NCI-H2196 treated with DMSO at 0.1 percent for 48 hours (cell line): ENCODE measurements at regions not wholly inside any gene's neighbourhood (a gene's known extent, or its start where the extent isn't known, plus 50 kb on each side); places are given as distances from the start of the nearest gene placed in this dataset.
"Not testable (repeated sequence)": the region's sequence is repeated elsewhere in the genome, so short reads cannot be mapped to it uniquely, and the experiment has no call there.

Experiments used
- DNase-seq: peaks from one replicate; lab custom pipeline; 2025; ENCODE audit not compliant: unreplicated experiment; lab: John Stamatoyannopoulos, UW

DNA sequence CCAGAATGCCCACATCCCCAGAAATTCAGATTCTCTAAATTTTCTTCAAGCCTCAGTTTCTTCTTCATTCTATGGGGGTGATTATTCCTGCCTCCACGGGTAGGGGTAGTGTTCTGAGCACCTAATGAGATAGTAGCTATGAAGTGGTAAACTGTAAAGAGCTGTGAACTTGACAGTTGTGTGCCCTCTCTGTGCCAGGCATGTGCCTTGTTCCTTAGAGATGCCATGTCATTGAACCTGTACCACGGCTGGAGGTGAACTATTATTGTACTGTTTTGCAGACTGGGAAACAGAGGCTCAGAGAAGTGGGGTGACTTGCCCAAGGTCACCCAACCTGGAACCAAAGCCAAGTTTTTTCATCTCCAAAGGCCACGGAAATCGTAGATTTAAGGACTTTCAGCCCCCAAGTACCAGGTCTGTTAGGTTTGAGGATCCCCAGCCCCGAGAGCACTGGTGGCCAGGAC is 67.7 kb upstream of the SIRPA start:
- no peak for DNase-seq

DNA sequence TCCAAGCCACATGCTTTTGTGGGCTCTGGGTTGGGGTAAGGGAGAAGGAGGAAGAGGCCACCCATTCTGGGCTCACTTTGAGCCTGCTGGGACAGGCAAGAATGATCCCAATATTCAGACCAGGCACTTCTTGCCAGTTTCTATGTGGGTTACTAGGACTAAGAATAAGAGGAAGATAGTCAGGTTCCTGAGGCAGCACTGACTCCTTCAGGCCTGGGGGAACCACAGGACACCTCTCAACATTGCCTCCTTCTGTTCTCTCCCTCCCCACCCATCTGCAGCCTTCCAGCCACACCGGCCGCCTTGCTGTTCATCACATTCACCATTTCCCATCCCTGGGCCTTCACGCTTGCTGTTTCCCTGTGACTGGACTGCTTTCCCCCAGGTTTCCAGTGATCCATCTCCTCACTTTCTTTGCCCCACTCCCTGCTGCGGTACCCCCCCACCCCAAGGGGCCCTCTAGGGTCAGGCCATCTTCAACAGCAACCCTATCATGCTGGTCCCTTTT is 69.2 kb upstream of the SIRPA start:
- no peak for DNase-seq

DNA sequence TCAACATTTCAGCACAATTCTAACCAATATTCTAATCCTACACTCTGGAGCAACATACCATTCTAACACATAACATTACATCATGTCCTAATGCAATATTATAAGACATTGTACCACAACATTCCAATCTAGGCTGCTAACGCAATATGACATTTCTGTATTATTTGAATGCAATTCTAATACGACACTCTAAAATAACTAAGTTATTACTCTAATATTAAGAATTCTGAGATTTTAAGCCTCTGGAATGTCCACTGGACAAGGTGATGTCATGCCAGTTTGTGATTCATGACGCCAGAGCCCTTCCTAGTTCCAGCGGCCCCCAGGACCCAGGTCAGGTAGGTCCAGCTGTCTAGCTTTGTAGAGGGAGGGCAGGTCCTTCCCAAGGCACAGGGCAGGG is 69.7 kb upstream of the SIRPA start:
- no peak for DNase-seq

DNA sequence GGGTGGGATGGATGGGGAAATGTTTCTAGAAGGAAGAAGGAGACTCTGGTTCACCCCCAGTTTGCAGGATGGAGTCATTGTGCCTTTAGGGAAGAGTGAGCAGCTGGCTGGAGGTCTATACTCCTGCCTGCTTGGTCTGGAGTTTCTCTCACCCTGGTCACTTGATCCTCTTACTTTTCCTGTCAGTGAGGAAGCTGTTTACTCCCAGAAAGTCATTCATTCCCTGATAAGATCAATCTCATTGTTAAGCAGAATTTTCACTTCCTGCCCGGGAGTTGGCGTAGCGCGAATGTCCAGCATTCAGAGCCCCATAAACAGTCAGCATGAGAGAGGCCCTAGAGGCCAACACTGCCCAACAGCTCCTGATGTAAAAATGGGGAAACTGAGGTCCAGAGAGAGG is 70.4 kb upstream of the SIRPA start:
- DNase-seq: no peak

DNA sequence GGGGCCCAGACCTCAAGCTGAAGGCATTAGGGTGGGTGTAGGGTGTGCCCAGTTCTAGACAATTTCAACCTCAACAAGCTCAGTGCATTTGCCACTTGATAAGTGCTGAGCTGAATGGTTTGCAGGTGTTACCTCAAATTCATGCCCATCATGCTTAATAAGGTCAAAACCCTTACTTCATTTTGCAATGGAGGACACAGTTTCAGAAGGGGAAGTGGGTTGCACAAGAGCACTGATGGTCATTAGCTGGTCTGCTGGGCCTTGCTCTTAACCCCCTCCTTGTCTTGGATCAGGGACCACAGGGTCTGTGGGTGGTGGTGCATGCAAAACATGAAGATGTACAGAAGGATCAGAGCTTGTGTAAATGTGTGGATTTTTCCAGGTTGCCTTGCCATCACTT is 71.0 kb upstream of the SIRPA start:
- no peak for DNase-seq

DNA sequence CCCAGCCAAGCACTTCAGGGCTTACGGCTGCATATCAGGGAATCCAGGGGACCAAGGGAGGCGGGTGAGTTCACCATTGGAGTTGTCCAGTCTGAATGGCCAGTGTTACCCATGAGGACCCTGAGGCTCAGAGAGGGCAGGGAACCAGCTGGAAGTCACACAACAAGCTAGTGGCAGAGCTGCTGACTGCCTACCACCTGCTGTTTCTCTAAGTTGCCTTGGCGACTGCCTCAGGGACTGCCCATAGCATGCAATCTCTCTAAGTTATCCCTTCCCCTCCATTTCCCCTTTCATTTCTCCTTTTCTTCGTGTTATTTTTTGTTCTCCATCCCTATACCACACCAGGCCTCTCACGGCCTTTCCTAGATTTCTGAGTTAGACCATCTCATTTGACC is 71.8 kb upstream of the SIRPA start:
- no peak for DNase-seq

DNA sequence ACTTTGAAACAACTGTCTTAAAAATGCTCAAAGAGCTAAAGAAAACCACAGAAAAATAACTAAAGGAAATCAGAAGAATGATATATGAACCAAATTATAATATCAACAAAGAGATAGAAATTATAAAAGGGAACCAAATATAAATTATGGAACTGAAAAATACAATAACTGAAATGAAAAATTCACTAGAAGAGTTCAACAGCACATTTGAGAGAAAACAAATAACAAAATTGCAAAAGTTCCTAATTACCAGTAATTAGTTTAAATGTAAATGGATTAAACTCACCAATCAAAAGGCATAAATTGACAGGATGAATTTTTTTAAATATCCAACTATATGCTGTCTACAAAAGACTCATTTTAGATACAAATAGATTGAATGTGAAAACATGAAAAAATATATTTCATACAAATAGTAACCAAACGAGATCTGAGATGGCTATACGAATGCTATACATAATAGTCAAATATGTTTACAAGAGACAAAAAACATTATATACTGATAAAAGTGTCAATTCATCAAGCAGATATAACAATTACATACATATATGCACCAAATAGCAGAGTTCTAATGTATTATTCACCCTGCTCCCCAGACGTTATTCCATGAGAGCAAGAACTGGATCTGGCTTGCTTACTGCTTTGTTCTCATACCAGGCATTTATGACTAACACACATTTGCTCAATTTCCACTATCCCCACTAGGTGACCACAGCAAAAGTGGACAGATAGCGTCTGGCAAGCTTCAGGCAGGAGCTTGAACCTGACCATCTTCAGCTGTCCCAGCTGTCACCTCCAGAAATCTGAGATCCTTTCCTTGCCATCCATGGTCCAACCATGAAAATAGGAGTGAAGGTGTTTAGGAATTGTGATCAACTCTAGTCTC is 72.4 kb upstream of the SIRPA start:
- no peak for DNase-seq

DNA sequence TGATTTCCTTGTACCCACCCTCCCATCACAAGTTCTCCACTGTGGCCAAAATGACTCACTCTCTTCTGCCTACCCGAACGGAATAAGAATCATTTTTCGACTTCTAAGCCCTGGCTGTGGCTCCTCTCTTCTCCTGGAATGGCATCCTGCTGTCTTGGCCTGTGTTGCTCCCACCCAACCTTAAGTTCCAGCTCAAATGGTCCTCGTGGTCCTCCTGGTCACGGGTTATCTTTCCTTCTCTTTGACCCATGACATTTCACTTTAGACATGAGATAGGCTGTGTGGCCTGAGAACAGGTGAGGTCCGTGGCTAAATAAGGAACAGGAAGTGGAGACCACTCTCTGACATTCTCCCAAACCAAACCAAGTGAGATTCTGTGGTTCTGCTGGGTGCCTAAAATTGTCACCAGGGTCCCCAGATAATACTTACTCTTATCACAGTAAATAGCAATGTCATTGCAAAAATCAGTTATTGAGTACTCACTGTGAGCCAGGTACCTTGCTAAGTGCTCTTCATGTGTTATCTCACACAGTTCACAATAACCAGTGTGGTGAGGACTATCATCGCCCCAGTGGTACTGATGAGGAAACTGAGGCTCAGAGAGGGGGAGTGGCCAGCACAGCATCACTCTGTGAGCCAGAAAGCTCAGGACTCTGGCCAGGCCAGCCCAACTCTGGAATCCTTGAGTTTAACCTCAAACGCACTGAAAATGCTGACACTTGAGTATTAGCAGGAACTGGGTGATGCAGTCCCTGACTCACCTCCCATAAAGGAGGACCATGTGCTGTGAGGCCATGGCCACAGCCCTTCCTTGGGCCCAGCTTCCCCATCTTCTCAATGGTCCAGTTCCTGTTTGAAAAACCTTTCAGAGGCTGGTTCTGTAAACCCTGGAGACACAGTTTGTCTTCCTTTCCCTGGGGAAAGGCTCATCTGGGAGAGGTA is 74.8 kb upstream of the SIRPA start:
- DNase-seq: no peak

DNA sequence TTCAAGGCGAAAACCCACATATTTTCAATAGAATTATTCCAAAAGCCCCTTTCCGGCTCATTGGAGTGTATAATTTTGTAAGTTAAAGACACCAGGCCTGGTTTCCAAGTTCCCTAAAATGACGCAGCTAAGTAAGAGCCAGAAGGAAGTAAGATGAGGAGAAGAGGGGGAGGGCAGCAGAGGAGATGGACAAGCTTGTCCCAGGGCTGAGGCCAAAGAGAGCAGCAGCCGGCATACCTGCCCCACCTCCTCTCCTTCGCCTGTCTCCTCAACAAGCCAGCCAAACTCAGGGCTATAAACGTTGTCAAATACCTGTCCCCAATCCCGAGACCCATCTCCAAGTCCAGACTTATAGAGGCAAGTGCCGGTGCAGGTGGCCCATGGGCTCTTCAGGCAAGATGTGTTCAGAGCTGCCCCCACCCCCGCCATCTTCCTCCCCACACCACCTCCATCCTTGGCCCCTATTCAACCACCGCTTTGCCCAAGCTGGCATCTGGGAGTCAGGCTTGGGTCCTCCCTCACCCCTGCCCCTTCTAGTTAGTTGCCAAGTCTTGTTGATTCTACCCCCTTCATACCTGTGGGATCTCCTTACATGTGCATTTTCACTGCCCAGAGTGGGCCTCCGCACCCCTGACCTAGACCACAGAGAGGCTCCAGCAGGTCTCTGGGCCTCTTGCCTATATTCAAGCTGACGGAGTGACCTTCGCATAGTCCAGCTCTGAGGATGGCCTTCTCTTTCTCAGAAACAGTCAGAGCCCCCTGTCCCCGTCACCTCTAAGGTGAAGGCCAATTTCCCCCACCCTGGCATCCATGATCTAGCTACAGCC is 75.7 kb upstream of the SIRPA start:
- DNase-seq: no peak

DNA sequence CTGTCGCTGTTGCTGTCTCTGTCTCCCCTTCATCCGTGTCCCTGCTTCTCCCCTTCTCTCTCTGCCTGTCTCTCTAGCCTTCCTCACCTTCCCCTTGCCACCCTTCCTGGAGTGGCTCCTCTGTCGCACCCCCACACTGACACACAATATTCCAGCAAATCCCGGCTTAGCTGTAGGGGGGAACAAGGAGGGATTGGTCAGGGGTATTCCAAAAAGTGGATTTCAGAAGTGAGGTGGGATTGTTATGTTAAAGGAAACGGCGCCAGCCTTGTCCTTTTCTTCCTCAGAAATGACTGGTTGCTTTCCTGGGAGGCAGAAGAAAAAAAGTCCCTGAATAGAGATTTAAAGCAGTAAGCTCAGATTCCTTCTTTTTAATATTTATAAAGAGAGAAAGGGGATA is 76.3 kb upstream of the SIRPA start:
- DNase-seq: no peak

DNA sequence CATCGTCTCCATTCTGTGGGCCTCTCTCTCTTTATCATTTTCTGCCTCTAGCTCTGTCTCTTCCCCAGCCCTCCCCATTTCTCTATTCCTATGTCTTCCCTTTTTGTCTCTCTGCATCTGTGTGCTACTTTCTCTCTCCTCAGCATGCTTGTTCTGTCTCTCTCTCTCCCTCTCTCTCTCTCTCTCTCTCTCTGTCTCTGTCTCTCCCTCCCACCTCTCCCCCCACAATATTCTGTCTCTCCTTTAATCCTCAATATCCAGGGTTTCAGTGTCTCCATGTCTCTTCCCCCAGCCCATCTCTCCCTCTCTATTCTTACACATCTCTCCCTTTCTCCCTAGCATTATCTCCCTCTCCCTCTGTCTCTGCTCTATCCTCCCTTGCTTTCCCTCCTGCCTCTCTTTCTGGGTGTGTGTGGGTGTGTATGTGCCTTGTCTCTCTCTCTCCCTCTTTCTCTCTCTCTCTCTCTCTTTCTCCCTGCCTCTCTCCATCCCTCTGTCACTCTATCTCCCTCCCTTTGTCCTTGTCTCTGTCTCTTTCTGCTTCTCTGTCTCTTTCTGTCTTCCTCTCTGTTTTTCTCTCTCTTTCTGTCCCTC is 76.9 kb upstream of the SIRPA start:
- no peak for DNase-seq

DNA sequence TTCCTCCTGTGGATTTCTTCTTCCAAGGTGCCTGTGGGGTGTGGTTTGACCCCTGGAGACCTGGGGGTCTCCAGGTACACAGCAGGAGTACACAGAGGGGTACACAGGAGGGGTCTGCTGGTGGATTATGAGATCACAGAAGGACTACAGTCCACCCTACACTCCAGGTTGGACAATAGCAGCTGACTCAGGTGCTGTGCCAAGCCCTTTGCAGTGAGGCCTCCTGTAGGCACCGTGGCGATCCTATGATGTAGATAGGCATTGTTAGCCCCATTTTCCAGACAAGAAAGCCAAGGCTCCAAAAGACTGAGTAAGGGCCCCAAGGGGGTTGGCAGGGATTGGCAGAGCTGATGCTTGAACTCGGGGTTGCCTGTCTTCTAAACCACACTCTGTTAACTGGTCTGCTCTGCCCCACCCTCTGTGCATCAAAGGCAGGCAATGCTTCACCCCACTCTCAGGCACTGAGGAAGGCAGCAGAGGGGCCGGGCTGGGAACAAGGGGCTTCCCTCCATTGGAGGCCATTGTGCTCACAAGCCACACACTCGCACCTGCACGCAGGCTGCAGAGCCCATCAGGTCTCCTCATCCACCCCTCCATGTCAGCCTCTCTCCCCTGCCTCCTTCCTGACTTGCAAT is 77.5 kb upstream of the SIRPA start:
- DNase-seq: no peak

DNA sequence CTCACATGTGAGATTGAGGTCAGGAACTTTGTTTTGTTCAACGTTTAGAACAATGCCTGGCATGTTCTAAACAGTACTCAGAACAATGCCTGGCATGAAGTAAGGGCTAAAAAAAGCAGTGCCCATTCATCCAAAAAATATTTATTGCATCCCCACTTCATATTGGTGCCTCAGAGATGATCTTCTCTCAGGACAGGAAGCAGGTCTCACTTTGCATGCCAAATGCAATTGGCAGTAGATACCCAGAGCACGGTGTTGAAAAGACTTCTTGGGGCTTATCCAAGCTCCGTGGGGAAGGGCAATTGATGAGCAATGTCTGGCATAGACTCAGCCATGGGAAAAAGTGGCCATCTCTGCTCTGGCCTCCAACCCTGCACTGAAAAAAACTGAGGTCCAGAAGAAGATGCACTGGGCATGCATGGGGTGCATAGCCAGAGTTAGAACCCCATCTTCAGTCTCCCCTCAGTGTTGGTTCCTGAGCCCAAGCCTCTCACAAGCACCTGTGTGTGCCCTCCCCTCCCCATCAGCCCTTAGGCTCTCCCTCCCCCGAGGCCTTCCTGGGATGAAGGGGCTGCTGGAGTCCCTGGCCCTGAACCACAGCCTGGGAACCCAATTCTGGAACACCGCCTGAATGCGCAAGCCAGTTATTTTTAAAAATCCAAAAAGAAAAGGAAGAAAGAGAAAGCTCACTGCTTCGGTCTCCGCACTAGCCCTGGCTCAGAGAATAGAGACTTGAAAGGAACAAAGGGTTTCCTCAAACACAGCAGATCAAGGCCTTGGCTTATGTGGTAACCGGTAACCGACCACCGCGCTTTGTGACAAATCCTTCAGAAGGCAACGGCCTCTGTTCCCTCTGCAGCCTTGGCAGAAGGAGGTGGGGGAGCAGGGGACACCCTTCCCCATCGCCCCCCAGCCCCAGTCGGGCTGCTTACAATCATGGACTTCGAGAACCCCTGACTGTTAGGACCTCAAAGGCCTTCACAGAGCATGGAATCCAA is 78.5 kb upstream of the SIRPA start:
- DNase-seq: no peak

DNA sequence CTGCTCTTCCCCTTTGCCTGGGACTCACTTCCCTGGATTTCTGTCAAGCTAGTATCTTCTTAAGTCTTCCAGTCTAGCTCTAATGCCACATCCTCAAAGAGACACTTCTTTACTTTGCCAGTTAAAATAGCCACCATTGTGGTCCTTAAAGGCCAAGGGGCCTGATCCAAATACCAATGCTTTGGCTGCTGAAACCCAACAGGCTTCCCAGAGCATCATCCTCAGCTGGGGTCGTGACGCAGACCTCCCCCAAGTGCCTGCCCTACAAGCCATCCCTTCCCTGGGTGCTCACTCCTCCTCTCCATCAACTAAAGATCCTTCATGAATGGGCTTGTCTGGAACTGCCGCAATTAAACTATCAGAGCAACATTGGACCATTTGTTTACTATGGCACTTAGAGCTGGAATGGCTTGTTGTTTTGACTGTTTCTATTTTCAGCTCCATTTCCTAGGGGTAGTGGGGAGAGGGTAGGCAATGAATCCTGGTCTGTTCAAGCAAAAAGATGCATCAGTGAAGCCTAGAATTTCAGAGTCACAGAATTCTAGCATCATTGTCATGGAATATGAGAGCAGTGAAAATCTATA is 79.6 kb upstream of the SIRPA start:
- no peak for DNase-seq

DNA sequence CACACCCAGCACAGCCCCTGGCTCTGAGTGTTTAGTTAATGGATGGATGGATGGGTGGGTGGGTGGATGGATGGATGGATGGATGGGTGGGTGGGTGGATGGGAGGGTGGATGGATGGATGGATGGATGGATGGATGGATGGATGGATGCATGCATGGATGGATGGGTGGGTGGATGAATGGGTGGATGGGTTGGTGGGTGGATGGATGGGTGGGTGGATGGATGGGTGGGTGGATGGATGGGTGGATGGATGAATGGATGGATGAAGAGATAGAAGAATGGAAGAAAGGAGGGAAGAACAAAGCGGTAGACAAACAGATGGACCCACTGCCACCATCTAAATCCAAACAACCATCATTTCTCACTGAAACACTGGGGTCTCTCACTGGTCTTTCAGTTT is 80.3 kb upstream of the SIRPA start:
- DNase-seq: not testable (repeated sequence)

DNA sequence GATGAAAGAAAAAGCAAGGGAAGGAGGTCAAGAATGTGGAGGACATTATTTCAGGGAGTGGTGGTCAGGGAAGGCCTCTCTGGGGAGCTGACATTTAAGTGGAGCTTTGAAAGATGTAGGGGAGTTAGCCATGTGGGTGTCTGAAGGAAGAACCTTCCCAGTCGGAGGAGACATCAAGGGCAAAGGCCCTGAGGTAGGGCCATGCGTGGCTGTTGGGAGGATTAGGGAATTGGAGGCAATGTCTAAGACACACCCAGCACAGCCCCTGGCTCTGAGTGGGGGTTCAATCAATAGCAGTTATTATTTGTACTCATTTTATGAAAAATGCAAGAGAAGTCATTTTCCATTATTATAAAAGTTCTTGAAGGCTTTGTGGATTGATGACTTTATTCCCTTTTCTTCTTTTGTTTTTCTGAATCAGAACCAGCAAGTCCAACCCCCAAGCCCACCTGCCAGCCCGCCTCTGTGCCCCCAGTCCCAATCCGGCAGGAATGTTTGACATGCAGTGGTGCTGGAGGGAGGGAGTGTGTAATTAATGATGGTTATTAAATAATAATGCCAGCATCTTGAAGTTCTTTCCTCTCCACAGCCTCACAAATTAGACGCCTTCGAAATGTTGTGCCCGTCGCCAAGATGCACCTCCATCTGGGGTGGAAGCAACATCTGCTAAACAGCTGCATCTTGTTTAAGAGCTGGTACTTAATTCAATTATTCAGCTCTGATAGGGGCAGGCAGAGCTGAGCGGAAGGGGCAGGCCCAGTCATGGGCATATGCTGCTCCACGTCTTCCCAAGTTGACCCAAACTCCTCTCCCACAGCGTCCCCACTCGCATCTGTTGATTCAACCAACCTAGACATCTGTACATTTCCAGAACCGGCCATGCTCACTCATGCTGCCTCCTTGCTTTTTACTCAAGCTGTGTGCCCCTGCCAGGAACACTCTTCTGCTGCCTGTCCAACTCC is 81.3 kb upstream of the SIRPA start:
- DNase-seq: no peak

DNA sequence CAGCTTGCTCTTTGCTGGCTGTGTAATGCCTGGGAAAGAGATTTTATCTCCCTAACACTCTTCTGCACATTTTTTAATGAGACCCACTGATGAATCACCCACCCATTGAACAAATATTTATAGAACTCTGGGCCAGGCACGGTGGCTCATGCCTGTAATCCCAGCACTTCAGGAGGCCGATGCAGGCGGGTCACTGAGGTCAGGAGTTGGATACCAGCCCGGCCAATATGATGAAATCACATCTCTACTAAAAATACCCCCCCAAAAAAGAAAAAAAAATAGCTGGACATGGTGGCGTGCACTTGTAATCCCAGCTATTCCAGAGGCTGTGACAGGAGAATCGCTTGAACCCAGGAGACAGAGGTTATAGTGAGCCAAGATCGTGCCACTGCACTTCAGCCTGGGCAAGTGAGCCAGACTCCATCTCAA is 82.1 kb upstream of the SIRPA start:
- no peak for DNase-seq
